ENCODE measurements at regions not wholly inside any gene's neighbourhood (a gene's known extent, or its start where the extent isn't known, plus 50 kb on each side); places are given as distances from the start of the nearest gene placed in this dataset.

DNA sequence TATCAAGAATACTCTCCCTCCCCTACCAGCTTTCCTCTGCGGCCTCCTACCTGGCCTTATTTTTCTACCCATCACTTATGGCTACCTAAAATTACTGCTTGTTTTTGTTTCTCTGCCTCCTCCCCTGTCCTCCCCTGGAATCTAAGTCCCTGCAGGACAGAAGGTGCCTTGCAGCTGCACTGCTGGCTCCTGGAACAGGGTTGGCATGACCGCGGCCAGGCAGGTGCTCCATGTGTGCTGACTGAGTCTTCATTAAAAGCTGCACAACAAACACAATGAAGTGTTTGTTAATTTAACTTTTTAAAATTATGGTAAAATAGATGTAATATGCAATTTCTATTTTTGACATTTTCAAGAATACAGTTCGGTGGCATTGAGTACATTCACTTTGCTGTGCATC, 171.9 kb upstream of the FHL2 start:
- Histone ChIP-seq H3K56ac (replicated peaks; ENCODE audit: insufficient read length, low read depth, low read length) (no peak overlapping the region), H3K79me2 (ENCODE audit: control insufficient read depth in 1 of 2, insufficient read depth in 2 of 2, low read length in 2 of 2) (no peaks in the 10 kb centered on the region), H3K23ac (ENCODE audit: insufficient read length) (no peak overlapping the region), H3K27me3 (replicated peaks in 1 of 4; ENCODE audit: control insufficient read depth in 3 of 4, extremely low read depth in 1 of 4, insufficient read depth in 3 of 4, low read length in 3 of 4) (no peaks in the 10 kb centered on the region; a peak in 2 of 7 replicates), H4K91ac (replicated peaks; ENCODE audit: insufficient read length, low read length) (no peak overlapping the region), H3K4me2 (ENCODE audit: insufficient read depth in 1 of 2, low read depth in 2 of 2, low read length in 2 of 2) (no peak overlapping the region), H3K4me3 (ENCODE audit: extremely low read depth in 1 of 4, insufficient read depth in 2 of 4, low read depth in 3 of 4, low read length in 4 of 4) (no peak overlapping the region), H2BK120ac (replicated peaks; ENCODE audit: low read depth, low read length) (no peak overlapping the region), H2BK20ac (ENCODE audit: low read length) (no peak overlapping the region), H3K27ac (ENCODE audit: low read depth, low read length) (no peak overlapping the region), H3K79me1 (ENCODE audit: low read depth, low read length) (no peaks in the 10 kb centered on the region; the same call in 1 of the 2 replicates), H2BK5ac (ENCODE audit: low read depth, low read length) (no peak overlapping the region), H3K4ac (replicated peaks; ENCODE audit: insufficient read length, low read depth, low read length) (no peak overlapping the region), H3K9me3 (ENCODE audit: insufficient read depth in 2 of 2, low read depth in 1 of 2, low read length in 1 of 2) (no peaks in the 10 kb centered on the region), H4K5ac (ENCODE audit: insufficient read length, low read depth, low read length) (no peak overlapping the region), H2BK15ac (ENCODE audit: low read length) (no peak overlapping the region), H3K23me2 (ENCODE audit: low read depth, low read length) (no peaks in the 10 kb centered on the region), H2AK5ac (ENCODE audit: low read depth, low read length) (no peak overlapping the region), H3K18ac (ENCODE audit: extremely low read depth, low read length) (no peak overlapping the region), H3K4me1 (replicated peaks in 1 of 4; ENCODE audit: control insufficient read depth in 3 of 4, insufficient read depth in 4 of 4, low read length in 3 of 4) (no peaks in the 10 kb centered on the region), H3K36me3 (ENCODE audit: control insufficient read depth in 2 of 4, insufficient read depth in 4 of 4, low read length in 3 of 4) (no peaks in the 10 kb centered on the region), H2BK12ac (ENCODE audit: low read depth, low read length) (no peak overlapping the region), H2AFZ (ENCODE audit: low read length) (no peak overlapping the region), H3K14ac (ENCODE audit: insufficient read length) (no peak overlapping the region), H3K9ac (replicated peaks in 1 of 4; ENCODE audit: extremely low read depth in 1 of 4, low read depth in 3 of 4, low read length in 3 of 4) (no peak overlapping the region), H4K20me1 (replicated peaks in 1 of 2; ENCODE audit: control insufficient read depth in 1 of 2, insufficient read depth in 2 of 2, low read length in 2 of 2) (no peaks in the 10 kb centered on the region), H4K8ac (ENCODE audit: extremely low read depth, insufficient read depth, low read length) (no peak overlapping the region)
- FAIRE-seq (no peak), DNase-seq (ENCODE audit: low read depth in 1 of 2, low spot score in 2 of 2) (no peak)
- ChIA-PET POLR2A (ENCODE audit: partially characterized antibody) (no interaction called here), CTCF (ENCODE audit: partially characterized antibody) (interaction anchor here (1.0 kb wide), 1 partner anchor 262 kb away, joined by 3 read pairs; no protein-coding TSS in a partner anchor)
- WGBS, 2 experiments (ENCODE audit: extremely low coverage in 1 of 2, insufficient coverage in 1 of 2, insufficient read length in 1 of 2, insufficient replicate concordance in 2 of 2, low coverage in 1 of 2, low lambda C conversion rate in 2 of 2, missing lambda C conversion rate in 1 of 2), result 94% methylated on average over 4 of the region's 4 CpGs; no CpG with 5 or more reads in 1 of the 2 experiments
- TF ChIP-seq, protein P1, sequence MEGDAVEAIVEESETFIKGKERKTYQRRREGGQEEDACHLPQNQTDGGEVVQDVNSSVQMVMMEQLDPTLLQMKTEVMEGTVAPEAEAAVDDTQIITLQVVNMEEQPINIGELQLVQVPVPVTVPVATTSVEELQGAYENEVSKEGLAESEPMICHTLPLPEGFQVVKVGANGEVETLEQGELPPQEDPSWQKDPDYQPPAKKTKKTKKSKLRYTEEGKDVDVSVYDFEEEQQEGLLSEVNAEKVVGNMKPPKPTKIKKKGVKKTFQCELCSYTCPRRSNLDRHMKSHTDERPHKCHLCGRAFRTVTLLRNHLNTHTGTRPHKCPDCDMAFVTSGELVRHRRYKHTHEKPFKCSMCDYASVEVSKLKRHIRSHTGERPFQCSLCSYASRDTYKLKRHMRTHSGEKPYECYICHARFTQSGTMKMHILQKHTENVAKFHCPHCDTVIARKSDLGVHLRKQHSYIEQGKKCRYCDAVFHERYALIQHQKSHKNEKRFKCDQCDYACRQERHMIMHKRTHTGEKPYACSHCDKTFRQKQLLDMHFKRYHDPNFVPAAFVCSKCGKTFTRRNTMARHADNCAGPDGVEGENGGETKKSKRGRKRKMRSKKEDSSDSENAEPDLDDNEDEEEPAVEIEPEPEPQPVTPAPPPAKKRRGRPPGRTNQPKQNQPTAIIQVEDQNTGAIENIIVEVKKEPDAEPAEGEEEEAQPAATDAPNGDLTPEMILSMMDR (IDR thresholded peaks at IDR 0.05; ENCODE audit: control extremely low read depth in 1 of 3, insufficient read depth in 1 of 3, low read depth in 1 of 3, low read length in 3 of 3), result peak in 1 of 3 experiments; percentile 10; a peak in 1 of 4 replicates
- TF ChIP-seq POLR2A (IDR thresholded peaks at IDR 0.05; ENCODE audit: control extremely low read depth in 1 of 2, low read depth in 2 of 2, low read length in 2 of 2), result no peak
- no peak for TF ChIP-seq POLR2AphosphoS5 (IDR thresholded peaks at IDR 0.05; ENCODE audit: low read depth, low read length)
- TF ChIP-seq, protein P2, sequence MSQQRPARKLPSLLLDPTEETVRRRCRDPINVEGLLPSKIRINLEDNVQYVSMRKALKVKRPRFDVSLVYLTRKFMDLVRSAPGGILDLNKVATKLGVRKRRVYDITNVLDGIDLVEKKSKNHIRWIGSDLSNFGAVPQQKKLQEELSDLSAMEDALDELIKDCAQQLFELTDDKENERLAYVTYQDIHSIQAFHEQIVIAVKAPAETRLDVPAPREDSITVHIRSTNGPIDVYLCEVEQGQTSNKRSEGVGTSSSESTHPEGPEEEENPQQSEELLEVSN (IDR thresholded peaks at IDR 0.05), result no peak
